ENCODE measurements at regions not wholly inside any gene's neighbourhood (a gene's known extent, or its start where the extent isn't known, plus 50 kb on each side); places are given as distances from the start of the nearest gene placed in this dataset.
"Not testable (repeated sequence)": the region's sequence is repeated elsewhere in the genome, so short reads cannot be mapped to it uniquely, and the experiment has no call there.

DNA sequence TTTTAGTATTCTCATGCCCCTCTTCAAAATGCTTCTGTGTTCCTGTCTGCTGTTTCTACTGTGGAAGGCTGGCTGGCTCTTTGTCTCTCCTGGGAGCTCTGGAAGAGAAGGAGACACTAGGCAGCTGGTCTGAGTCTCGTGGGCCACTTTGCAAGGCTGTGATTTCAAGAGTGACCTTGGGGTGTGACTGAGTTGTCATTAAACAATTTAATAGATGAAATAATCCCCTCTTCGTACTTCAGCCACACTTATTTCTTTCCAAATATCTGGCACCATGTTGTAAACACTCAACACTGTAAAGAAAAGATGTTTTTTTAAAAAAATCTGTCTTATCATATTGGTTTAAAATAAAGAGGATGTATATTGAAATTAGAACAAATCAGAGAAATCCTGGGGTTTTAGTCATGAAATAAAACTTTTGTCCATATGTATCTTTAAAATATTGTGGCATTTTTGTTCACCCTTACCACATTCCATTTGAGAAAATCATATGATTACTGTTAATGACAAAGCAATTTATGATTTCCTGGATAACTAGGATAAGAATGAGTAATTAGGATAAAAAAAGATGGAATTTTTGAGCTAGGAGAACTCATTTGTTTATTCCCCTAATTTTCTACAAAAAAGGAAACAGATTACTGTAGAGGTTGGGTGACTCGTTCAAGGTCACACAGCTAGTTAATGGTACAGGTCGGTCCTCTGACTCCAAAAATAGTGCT, 200.8 kb downstream of the MAT2B start:
- no peak for DNase-seq

DNA sequence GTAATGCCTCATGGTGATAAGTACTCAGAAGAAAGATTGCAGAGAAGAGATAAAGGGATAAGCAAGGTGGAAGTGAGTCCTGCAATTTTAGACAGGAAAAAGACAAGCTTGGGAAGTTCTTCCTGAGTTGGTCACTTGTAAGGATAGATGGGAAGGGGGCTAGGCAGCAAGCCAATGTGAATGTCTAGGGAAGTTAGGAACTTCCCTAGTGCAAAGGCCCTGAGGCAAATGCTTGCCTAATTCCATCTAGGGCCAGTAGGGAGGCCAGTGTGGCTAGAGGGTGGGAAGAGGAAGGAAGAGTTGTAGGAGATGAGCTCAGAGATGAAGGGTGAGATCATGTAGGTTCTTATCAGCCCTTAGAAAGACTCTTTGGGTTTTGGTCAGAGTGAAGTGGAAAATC, 206.6 kb downstream of the MAT2B start:
- DNase-seq, result no peak

DNA sequence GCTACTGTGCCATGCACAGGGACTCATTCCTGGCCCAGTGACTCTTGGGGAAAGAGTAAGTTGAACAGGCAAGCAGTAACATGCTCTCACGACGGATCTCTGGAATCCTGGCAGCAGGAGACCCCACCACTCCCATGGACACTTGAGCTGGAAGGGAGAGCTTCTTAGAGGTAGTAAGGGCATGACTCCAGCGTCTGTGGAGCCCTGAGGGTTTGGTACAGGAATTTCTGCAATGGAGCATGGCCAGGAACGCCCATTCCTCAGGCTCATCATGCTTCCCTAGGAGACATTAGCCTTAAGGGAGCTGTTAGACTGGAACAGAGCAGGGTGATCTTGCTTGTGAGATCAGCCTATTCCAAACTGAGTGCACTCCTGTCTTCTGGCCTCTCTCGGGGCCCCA, 212.9 kb downstream of the MAT2B start:
- DNase-seq, result no peak

DNA sequence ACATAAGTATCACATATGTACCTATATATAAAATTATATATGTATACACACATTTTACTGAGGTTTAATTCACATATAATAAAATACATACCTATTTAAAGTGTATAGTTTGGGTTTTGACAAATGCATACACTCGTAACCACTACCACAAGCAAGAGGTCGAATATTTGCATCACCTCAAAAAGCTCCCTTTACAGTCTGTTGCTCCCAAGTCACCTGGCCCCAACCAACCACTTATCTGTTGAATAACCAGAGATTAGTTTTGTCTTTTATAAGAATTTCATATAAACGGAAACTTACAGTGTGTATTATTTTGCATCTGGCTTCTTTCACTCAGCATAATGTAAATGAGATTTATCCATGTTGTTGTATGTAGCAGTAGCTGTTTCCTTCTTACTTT, 218.9 kb downstream of the MAT2B start:
- DNase-seq, result no peak

DNA sequence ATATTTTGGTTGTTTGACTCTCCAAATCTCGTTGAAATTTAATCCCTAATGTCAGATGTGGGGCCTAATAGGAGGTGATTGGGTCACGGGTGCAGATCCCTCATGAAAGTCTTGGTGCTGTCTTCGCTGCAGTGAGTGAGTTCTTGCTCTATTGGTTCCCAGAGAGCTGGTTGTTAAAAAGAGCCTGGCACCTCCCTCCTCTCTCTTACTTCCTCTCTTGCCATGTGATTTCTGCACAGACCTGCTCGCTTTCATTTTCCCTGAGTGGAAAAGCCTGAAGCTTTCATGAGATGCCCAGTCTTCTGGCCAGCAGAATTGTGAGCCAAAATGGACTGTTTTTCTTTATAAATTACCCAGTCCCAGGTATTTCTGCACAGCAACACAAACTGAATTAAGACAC, 221.6 kb downstream of the MAT2B start:
- DNase-seq, result peak; percentile 9 to 10

DNA sequence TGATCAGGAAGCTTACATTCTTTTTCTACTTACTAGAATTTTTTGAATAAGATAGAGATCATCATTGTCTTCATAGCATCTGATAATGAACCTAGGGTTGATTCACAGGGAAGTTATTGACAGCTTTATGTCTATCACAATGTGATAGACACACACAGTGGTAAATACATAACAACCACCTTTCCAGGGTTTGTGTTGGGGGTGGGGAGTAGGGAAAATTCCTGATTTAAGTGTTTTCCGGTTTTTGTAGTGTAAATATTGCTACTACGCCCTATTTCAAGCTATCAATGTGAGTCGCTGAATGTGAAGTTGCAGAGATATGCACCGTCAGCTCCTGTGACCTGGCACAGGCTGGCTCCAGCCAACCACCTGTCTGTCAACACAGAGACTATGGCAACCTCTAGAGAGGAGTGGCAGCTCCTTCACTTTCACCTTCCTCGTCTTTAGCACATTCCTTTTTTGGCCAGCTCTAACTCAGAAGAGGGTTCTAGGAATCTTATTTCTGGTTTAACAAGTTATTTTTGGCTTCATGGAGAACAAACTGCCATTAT, 224.9 kb downstream of the MAT2B start:
- DNase-seq, result no peak

DNA sequence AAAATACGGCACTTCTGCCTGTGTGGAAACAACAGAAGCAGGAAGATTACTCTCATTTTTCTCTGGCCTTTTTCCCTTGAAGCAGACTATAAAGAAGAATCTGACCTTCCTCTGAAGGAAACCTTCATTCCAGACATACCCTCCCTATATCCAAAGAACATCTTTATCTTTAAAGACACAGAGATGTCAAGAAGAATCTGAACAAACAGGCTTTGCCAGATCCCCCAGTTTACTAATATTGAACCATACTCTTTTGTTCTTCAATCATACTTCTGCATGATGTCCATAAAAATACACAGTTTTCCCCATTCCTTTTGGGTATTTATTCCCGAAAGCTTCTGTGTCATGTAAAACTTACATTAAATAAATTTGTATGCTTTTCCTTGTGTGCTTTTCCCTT, 225.8 kb downstream of the MAT2B start:
- no peak for DNase-seq

DNA sequence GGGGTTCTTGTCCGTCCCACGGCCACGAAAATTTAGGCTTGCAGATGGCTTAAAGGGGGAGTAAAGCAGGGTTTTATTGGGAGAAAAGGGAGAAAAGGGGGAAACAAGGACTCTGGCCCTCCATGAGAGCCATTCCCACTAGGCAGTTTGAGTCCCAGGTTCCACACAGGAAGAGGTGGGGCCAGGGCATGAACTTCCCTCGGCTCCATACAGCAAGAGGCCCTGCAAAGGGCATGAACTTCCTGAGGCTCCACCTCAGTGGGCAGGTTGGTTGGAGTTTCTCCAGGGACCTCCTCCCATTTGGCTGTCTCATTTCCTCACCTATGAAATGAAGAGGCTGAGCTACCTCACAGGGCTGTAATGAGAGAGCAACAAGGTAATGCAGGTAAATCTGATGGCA, 229.7 kb downstream of the MAT2B start:
- no peak for DNase-seq

DNA sequence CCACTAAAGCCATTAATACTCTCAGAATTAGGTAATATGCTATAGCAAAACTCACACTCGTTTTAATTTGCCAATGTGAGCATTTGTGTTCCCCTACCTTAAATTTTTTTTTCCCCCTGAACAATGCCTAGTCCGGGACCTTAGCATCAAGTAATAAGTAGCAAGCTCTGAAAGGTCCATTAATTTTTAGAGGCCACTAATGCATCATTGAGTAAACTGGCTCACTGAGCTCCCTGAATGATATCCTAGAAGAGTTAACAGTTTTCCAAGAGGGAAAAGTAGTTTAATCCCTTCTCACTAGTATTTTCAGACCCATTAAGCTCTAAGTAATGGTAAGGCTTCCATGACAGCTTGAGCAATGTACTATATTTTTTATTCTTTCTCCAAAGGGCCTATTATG, 242.2 kb downstream of the MAT2B start:
- no peak for DNase-seq

DNA sequence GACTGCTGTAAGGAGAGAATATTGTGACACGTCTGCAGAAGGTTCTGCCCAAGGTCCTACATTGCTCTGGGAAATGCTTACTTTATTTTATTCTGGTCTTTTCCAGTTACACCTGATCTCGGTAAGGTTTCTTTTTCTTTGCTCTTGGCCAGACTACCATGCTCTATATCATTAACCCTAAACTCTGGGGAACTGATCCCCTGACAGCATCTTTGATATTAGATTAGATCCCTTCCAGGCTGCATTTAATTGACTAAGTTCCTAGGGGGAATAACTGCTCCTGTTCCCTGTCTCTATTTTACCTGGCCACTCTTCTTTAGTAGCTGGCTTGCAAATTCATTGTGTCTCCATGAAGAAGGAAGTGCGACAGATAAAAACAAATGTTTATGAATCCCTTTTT, 243.5 kb downstream of the MAT2B start:
- DNase-seq, result no peak

DNA sequence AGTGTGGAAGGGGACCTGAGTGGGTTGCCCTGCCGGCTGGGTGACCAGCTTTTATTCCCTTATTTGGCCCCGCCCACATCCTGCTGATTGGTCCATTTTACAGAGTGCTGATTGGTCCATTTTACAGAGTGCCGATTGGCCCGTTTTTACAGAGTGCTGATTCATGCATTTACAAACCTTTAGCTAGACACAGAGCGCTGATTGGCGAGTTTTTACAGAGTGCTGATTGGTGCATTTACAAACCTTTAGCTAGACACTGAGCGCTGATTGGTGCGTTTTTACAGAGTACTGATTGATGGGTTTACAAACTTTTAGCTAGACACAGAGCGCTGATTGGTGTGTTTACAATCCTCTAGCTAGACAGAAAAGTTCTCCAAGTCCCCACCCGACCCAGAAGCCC, 245.0 kb downstream of the MAT2B start:
- not testable (repeated sequence) for DNase-seq

DNA sequence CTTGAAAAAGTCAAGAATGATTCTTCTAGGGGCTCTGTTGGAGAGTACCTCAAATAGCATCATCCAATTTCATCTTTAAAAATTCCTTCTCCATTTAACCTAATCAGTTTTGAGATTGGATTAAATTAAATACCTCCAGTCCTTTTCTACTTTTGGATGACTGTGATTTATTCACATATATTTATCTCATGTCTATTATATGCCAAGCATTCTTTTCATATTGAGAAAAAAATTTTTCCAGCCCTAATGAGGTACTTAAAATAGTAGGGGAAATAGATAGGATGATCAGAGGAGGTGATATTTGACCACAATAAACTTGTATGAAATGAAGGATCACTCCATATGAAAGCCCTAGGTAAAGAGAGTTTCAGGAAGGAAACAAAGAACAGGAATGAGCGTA, 250.1 kb downstream of the MAT2B start:
- DNase-seq, result no peak

DNA sequence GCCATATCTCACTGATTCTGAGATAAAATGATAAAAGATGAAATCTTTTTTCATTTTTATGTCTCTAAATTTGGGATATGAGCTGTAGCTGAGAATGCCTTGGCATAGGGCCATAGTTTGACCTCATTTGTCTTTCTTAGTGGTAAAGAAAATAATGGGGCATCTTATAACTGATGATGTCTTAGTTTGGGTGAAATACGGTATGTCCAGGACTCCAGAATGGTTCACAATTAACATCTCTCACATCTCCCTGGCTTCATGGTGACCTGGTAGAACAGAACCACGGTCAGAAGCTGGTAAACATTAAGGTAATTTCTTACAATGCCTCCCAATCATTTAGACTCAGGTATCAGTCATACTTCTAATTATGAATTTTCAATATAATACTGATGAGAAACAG, 250.8 kb downstream of the MAT2B start:
- no peak for DNase-seq

DNA sequence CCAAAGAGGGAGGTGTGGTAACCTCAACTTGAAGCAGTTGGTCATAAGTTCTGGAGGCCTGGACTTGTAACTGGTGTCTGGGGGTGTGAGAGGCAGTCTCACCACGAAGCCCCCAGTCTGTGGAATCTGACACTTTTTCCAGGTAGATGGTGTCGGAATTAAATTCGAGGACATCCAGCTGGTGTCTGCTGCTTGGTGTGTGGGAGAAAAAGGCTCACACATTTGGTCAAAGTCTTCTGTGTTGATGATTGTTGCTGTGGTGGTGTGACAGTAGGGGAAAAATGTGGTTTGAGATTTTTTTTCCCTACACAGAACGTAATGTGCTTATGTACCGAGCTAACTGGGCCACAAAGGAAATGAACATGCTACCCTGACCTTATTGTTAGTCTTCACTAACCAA, 251.9 kb downstream of the MAT2B start:
- no peak for DNase-seq

DNA sequence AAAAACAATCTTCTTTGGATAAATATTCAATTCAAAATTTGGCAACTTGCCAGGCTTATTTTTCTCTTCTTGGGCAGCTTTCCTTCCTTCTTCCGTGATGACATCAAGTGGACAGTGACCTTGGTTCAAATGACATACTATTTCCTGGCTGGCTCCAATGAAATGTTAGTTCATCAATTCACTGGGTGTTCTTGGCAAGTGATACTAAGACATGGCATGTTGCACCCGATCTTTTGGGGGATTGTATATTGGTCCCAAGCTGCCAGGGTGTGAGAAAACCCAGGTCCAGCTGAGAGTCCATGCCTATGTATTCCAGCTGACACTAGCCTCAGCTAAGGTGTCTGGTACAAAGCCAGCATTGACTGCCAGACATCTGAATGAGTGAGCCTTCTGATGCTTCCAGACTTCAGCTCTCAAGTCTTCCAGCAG, 252.9 kb downstream of the MAT2B start:
- DNase-seq, result no peak

DNA sequence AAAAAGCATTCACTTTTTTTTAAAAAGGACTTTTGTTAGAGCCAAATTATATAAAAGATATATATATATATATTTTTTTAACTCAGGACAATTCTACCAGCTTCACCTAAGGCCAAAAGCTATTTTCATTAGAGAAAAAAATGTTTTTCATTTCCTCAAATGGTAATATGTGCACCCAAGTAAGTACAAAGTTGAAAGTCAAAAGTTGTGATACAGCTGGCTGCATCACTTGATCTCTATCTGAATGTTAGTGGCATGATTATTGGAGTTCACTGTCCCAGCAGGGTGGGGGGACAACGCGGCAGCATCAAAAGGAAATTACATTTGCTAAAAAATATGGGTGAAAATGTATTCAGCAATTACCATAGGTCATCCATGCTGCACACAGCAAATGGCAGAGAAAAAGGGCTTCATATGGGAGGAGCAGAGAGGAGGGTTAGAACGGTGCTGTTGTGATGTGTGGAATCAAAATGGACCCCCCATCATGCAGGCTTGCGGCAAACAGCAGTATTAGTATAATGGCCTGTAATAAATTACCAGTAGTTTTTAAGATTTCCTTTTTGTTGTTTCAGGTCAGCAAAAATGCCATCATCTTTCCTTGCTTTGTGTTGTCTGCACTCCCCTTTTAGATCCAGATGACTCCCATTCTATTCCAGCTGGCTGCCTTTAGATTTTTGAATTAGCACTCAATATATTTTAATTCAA, 253.7 kb downstream of the MAT2B start:
- DNase-seq, result no peak

DNA sequence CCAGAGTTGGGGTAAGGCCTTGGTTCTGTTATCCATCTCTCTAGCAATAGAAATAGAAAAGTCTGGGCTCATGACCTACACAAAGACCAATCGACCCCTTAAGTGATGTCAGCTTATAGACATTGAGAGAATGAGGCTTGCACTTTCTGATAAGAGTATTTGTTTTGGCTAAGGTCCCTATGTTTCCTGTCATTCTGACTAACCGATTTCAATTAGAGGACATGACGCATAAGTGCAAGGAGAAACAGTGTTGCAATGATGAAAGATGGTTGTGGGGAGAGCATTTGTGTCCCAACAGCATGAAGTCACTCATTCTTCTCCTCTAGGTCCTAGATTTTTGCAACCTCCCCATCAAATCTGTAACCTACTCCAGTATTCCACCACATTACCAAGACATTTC, 255.1 kb downstream of the MAT2B start:
- no peak for DNase-seq

DNA sequence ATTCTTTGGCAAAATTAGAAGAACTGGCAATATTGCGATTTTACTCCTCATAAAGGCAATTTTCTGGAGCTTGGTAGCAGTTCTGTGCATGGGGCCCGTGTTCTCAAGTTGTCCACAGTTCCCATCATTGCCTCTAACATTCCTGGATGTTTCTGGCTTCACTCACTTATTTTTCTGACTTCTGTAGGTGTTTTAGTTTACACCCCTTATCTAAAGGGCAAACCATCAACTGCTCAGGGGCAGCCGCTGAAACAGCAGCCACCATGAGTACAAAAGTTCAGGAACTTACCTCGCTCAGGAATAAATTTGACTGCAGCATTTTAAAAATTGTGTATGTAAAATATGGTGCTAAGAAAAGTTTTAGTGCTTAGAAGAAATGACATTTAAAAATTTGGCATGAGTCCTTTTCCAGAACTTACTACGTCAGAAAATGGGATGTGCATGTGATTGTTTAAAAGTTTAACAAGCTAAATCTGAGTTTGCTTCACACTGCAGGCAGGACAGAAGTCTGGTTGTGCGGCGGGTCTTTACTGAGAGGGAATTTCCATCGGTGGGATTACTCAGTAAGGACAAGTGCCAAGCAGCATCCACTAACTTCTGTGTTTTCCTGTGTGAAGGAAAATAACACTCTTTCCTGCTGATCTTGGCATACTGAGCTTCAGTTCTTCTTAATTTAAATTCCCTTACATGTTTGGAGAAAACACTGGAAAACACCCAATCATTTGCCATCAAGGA, 261.7 kb downstream of the MAT2B start:
- DNase-seq, result no peak

DNA sequence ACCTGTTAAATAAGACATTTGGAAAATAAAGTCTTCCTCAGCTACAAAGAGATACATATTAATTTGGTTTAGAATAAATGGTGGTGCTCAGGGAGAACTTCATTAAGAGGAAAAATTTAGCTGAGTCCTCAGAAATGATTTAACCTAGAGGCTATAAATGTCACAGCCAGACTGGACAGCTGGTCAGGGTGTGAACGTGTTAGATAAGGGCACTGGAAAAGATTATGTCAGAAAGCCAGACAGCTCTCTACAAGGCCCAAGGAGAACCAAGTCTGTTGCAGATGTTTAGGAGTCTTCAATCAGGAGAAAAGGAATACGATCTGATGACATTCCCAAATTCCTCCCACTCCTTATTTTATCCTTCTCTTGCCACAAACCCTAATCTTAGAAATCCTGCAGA, 265.2 kb downstream of the MAT2B start:
- no peak for DNase-seq

DNA sequence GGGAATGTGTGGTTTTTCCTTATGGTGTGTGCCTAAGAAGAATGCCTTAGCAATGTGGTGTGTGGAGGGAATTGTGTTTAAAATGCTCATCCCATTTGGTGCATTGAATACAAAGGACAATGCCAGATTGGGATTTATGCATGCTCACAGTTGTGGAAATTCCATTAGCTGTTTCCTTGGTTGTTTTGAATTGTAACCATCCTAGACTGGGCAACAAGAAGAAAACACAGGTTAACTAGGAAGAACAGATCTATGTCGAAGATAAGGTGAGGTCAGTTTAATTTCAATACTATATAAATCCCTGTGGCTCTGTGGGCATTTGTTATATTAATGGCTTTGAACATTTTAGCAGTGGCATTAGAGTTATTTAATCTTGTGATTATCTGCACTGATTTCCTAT, 266.8 kb downstream of the MAT2B start:
- no peak for DNase-seq

DNA sequence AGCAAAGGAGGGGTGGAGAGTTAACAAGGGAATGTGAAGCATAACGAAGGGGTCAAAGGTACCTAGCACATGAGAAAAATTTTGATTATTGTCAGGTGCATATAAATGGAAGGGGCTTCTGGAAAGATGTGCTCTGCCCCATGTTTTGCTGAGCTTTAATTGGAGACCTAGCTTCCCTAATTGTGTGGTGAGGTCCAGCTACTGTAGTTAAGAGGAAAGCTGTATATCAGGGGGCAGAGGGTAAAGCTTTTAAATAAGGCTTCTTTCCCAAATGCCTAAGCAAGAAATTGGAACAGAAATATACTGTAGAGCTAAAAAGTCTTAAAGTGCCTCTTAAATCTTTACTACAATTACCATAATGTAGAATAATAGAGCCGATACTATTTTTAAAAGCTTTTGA, 267.2 kb downstream of the MAT2B start:
- no peak for DNase-seq

DNA sequence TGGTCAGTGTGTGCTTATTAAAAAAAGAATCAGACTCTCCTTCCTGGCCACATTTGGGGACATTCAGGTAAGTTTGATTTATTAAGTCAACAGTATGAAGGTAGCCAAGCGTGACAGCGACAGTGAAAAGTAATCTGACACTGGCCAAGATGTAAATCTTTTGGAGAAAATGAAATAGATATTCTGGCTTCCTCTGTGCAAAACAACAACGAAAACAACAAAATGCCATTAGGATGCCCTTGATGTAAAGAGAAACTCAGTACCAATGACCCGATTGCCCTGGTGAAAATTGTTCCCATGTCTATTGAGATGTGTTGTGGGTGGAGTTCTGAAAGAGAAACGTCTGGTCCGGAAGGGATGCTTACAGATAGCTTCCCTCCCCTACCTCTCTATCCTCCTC, 267.8 kb downstream of the MAT2B start:
- no peak for DNase-seq

DNA sequence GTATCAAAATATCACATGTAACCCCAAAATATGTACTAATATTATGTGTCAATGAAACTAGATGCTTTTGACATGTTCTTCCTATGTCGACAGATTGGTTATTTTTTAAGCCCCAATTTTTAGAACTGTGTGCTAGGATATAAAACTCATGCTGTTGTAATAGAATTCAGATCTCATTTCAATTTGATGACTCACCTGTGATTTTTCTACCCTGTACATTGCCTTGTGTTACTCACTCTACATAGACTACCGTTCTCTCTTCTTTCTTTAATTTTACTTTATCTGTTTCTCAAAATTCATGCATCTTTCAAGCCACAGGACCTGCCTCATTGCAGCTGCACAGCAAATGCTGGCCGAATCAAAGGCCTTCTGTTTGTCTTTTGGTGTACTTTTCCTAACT, 284.5 kb downstream of the MAT2B start:
- no peak for DNase-seq

DNA sequence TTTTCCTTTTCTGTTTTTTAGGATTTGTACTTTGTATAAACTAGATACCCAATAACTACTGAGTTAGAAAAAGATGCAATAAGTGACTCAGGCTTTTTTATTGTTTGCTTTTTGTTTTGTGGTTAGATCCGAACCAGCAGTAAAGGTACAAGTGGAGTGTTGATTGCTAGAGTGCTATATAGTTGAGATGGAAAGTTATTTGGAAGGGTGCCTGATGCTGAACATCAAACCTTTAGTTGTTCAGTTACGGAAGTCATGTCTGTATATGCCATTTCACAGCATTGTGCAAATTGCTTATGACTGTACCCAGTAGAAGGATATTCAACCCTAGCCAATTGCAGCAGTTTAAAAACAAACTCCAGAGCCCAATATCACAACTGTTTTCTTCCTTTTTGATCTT, 285.1 kb downstream of the MAT2B start:
- DNase-seq, result no peak
